HG02943 (cell line): ENCODE measurements at regions not wholly inside any gene's neighbourhood (a gene's known extent, or its start where the extent isn't known, plus 50 kb on each side); places are given as distances from the start of the nearest gene placed in this dataset.

ENCODE experiments used
- ATAC-seq: cut with Tn5 transposase; IDR thresholded peaks from one replicate; pipeline ENCODE4 v1.9.1; 2021; ENCODE audit warnings: mild to moderate bottlenecking, low read depth, moderate library complexity; ENCODE audit not compliant: unreplicated experiment

GRCh38 chr6:132934496-132934895, 120.1 kb downstream of the RPS12 start:
- no peak for ATAC-seq

DNA sequence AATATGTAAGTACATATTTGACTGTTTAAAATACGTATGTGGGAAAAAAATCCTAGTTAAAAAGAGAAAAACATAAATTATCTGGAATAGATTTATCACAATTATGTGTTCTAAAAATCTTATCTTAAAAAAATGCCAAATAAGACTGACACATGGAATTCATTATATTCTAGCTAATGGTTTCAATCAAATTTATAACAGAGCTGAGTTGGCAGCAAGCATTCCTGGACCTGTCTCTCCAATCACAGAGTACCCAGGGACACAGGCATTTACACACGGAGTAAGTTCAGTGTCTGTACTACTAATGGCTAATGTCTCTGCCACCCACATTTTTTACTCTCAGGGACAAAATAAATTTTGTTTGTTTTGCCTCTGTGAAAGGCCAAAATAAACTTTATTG, 122.3 kb downstream of the RPS12 start:
- ATAC-seq = no peak

GRCh38 chr6:132937466-132937906, 123.1 kb downstream of the RPS12 start:
- ATAC-seq = no peak

- ATAC-seq = no peak
Measured at GRCh38 chr6:132948889-132949288, 134.5 kb downstream of the RPS12 start.

- ATAC-seq = no peak
Measured at GRCh38 chr6:132950566-132950965, 136.2 kb downstream of the RPS12 start.

GRCh38 chr6:132952031-132952867, 137.9 kb downstream of the RPS12 start:
- ATAC-seq = no peak

DNA sequence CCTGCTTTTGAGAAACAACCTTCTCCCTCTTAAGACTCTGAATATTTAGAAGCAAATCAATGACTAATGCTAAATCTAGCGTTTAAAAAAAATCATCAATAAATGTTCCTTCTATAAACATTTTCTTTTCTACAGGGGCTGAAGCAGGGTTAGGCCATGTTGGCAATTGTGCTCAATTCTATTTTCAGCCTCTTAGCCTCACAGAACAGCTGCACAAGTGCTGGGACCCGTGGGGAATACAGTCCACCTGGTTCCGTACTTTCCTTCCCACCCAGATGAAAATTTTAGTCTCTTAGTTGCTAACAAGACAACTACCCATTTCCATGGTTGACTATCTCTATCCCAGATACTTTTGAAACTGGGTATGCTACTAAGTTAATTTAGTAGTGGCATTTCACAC, 138.6 kb downstream of the RPS12 start:
- ATAC-seq = no peak

- ATAC-seq = no peak
Measured at GRCh38 chr6:132954222-132954621, 139.9 kb downstream of the RPS12 start.

DNA sequence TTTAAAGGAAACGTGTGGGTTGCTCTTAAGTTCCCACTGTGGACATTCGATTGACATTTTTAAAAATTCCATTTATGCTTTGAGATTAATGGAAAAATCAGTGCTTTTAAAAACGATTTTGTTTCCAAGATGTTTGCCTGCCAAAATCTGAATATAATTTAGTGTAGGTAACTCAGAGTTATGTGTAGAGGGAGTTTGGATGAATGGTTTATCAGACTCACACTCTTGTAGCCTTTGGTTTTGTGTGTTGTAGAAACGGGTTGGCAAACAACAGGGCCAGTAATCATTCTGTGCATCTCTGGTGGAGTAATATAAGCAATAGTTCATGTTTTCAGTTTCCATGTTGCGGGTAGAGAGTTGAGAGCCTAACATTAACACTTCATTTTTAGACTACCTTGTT, 140.6 kb downstream of the RPS12 start:
- ATAC-seq = no peak

GRCh38 chr6:132959639-132960326, 145.4 kb downstream of the RPS12 start:
- ATAC-seq = no peak

DNA sequence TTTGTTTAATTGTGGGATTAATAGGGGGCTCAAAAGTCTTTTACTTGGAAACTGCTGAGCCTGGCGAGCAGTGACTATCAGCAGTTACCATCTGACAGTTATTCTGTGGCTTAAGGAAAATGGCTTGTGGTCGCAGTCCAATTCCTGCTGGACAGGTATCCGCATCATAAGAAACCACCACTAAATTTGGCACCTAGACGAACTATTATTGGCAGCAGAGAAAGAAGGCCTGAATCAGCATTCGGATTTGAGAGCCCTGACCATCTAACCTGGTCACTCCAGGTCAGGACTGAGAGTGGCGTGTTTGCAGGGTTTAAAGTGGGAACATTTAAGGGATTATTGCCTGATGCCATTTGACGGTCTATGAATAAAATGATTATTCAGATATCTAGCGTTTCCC, 146.4 kb downstream of the RPS12 start:
- ATAC-seq = no peak

DNA sequence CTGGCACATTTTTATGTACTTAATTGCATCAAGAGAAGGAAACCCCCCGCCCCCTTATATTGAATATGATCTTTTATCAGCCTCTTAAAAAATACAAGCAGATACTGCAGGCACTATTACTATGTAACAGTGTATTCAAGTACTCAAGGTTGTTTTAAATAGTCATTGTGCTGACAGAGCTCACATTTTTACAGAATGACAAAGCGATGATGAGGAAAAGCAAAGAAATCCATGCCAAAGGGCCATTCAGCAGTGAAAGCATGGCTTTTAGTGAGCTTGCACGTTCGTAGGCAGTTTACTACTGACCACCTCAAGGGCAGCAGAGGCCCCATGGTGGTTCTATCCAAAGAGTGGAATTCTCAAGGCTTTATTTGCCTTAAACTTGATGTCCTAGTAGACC, 146.8 kb downstream of the RPS12 start:
- no peak for ATAC-seq

GRCh38 chr6:132961610-132962009, 147.2 kb downstream of the RPS12 start:
- no peak for ATAC-seq

GRCh38 chr6:132962936-132963868, 148.8 kb downstream of the RPS12 start:
- no peak for ATAC-seq

DNA sequence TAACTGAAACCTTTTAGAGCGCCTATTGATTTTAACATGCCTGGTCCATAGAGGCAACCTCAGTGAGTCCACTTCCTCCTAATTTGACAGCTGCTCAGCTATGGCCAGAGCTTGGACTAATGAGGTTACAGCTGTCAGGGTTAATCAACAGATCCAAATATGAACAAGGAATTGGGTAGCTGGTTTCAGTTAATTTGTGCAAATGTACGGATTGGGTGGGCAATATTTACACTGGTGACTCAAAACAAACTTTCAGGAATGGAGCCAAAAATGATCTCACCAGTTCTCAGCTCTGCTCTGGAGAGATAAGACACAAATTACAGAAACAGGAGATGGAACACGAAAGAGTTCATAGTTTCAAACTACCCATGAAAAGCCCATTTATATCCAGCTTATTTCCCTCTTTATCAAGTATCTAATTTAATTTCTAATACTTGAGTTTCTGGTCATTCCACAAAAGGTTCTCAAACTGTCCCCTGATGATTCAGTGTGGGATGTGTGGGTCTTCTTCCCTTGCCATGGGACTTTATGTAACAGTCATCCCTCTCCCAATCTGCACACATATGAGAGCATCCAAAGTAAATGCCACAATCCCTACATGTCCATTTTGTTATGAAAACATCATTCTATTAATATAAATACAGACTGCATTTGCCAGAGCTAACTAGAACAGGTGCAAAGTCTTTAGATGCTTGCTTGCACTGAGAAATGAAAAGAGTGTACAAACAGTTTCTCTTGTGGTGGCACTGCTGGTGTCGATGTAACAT, 149.9 kb downstream of the RPS12 start:
- no peak for ATAC-seq

DNA sequence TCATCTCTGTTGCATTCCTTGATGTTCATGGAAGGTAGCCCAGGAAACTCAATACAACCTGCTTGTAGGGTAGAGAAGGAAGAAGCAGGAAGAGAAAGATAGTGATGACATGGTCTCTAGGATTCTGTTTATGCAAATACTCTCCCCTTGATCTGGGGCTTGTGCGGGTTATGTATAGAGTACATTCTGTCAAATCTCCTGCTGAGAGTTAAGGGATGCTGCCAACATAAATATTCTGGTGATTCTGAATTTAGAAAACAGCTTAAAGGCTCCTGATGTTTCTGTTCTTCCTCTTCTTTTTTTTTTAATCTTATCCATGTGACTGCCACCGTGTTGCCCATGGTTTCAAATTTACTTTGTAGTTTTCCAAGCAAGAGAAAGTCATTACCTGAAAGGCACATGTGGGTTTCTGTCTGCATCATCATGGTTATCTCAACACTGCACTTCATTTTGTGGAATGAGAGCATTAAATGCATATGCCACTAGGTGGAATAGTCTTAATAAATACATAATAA, 150.6 kb downstream of the RPS12 start:
- ATAC-seq = no peak

- ATAC-seq = no peak
Measured at GRCh38 chr6:132967871-132968270, 153.5 kb downstream of the RPS12 start.

GRCh38 chr6:132968419-132968950, 154.1 kb downstream of the RPS12 start:
- no peak for ATAC-seq

- ATAC-seq = no peak
Measured at GRCh38 chr6:132969196-132969595, 154.8 kb downstream of the RPS12 start.

DNA sequence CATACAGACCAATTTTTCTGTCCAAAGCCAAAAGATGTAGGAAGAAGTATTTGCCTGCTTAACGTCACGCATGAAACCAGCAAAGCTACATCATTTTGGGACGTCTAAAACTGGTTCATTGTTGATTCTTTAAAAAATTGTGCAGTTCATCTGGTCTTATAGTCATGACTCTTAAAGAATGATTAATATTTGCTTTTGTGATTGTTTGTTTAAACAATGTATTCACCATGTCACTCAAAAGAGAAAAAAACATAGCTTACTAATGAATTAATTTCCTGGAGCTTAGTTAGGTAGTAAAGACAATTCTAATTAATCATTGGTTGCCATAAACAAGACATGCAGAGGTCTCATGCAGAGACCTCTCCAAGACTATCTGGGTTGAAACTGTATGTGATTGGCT, 157.3 kb downstream of the RPS12 start:
- ATAC-seq = no peak
